ENCODE measurements at regions not wholly inside any gene's neighbourhood (a gene's known extent, or its start where the extent isn't known, plus 50 kb on each side); places are given as distances from the start of the nearest gene placed in this dataset.

- Histone ChIP-seq H2AFZ (ENCODE audit: low read length) (no peak overlapping the region), H2BK5ac (ENCODE audit: low read length) (no peak overlapping the region), H2BK12ac (ENCODE audit: low read length) (no peak overlapping the region), H2BK15ac (ENCODE audit: low read length) (no peak overlapping the region), H3K4me2 (ENCODE audit: insufficient read depth, low read length, poor library complexity, severe bottlenecking) (no peak overlapping the region), H3K9me3 (replicated peaks in 1 of 2; ENCODE audit: control insufficient read depth in 2 of 2, insufficient read depth in 1 of 2, low read depth in 1 of 2, low read length in 2 of 2) (no peaks in the 10 kb centered on the region), H3K23ac (ENCODE audit: low read depth, low read length, poor library complexity) (no peak overlapping the region), H2AK5ac (ENCODE audit: low read depth, low read length) (no peak overlapping the region), H3K4ac (ENCODE audit: low read length) (no peak overlapping the region), H4K8ac (ENCODE audit: low read depth, low read length) (no peak overlapping the region), H3K9ac (ENCODE audit: low read depth, low read length, poor library complexity) (no peak overlapping the region), H3K14ac (ENCODE audit: low read length) (no peak overlapping the region), H2BK120ac (ENCODE audit: low read depth, low read length) (no peak overlapping the region), H3K79me1 (ENCODE audit: low read depth, low read length) (no peaks in the 10 kb centered on the region), H3K4me3 (ENCODE audit: low read length in 2 of 2) (no peak overlapping the region), H4K91ac (ENCODE audit: low read depth, low read length, poor library complexity) (no peak overlapping the region), H3K36me3 (replicated peaks in 1 of 2; ENCODE audit: control insufficient read depth in 2 of 2, insufficient read depth in 2 of 2, low read length in 2 of 2) (no peaks in the 10 kb centered on the region), H3K27me3 (ENCODE audit: control insufficient read depth in 3 of 3, insufficient read depth in 3 of 3, low read depth in 1 of 3, low read length in 3 of 3) (no peaks in the 10 kb centered on the region), H3K18ac (ENCODE audit: low read length) (peak overlapping the region; percentile 71), H3K4me1 (ENCODE audit: control insufficient read depth in 2 of 2, insufficient read depth in 1 of 2, low read depth in 1 of 2, low read length in 2 of 2) (peaks cover 0 to 2% of the 10 kb centered on the region in 2 donors), H3K27ac (replicated peaks; ENCODE audit: low read length) (no peak overlapping the region)
- no CpG with 5 or more reads among the region's 6 CpGs for WGBS, 2 donors (ENCODE audit: extremely low coverage in 2 of 2, insufficient read length in 2 of 2, insufficient replicate concordance in 1 of 2)
- DNase-seq (ENCODE audit: low spot score) = no peak
These were observed 186.3 kb upstream of the USP25 start for GRCh38 chr21:15543473-15543872.

GRCh38 chr21:15549671-15550070 lies 180.1 kb upstream of the USP25 start:
- Histone ChIP-seq H3K9ac (ENCODE audit: low read depth, low read length, poor library complexity) (no peak overlapping the region), H3K79me1 (ENCODE audit: low read depth, low read length) (no peaks in the 10 kb centered on the region), H4K91ac (ENCODE audit: low read depth, low read length, poor library complexity) (no peak overlapping the region), H2AK5ac (ENCODE audit: low read depth, low read length) (no peak overlapping the region), H3K4me1 (ENCODE audit: control insufficient read depth in 2 of 2, insufficient read depth in 1 of 2, low read depth in 1 of 2, low read length in 2 of 2) (no peaks in the 10 kb centered on the region), H3K14ac (ENCODE audit: low read length) (no peak overlapping the region), H3K4ac (ENCODE audit: low read length) (no peak overlapping the region), H3K18ac (ENCODE audit: low read length) (no peak overlapping the region), H2BK15ac (ENCODE audit: low read length) (no peak overlapping the region), H2BK12ac (ENCODE audit: low read length) (no peak overlapping the region), H2BK5ac (ENCODE audit: low read length) (no peak overlapping the region), H4K8ac (ENCODE audit: low read depth, low read length) (no peak overlapping the region), H3K4me3 (ENCODE audit: low read length in 2 of 2) (no peak overlapping the region), H3K36me3 (replicated peaks in 1 of 2; ENCODE audit: control insufficient read depth in 2 of 2, insufficient read depth in 2 of 2, low read length in 2 of 2) (no peaks in the 10 kb centered on the region), H3K27me3 (ENCODE audit: control insufficient read depth in 3 of 3, insufficient read depth in 3 of 3, low read depth in 1 of 3, low read length in 3 of 3) (peaks cover 0 to 4% (median 0%) of the 10 kb centered on the region in 3 experiments), H3K4me2 (ENCODE audit: insufficient read depth, low read length, poor library complexity, severe bottlenecking) (no peak overlapping the region), H2BK120ac (ENCODE audit: low read depth, low read length) (no peak overlapping the region), H2AFZ (ENCODE audit: low read length) (no peak overlapping the region), H3K23ac (ENCODE audit: low read depth, low read length, poor library complexity) (no peak overlapping the region), H3K9me3 (replicated peaks in 1 of 2; ENCODE audit: control insufficient read depth in 2 of 2, insufficient read depth in 1 of 2, low read depth in 1 of 2, low read length in 2 of 2) (no peaks in the 10 kb centered on the region), H3K27ac (replicated peaks; ENCODE audit: low read length) (no peak overlapping the region)
- WGBS, 2 donors (ENCODE audit: extremely low coverage in 2 of 2, insufficient read length in 2 of 2, insufficient replicate concordance in 1 of 2) = no CpG with 5 or more reads among the region's 3 CpGs
- no peak for DNase-seq (ENCODE audit: low spot score)

GRCh38 chr21:15552914-15553494 lies 176.8 kb upstream of the USP25 start:
- no peak overlapping the region for H4K91ac ChIP-seq (ENCODE audit: low read depth, low read length, poor library complexity)
- no peak overlapping the region for H3K4ac ChIP-seq (ENCODE audit: low read length)
- no peaks in the 10 kb centered on the region for H3K4me1 ChIP-seq (ENCODE audit: control insufficient read depth in 2 of 2, insufficient read depth in 1 of 2, low read depth in 1 of 2, low read length in 2 of 2)
- no peak overlapping the region for H3K9ac ChIP-seq (ENCODE audit: low read depth, low read length, poor library complexity)
- no peak overlapping the region for H3K4me2 ChIP-seq (ENCODE audit: insufficient read depth, low read length, poor library complexity, severe bottlenecking)
- H3K23ac ChIP-seq (ENCODE audit: low read depth, low read length, poor library complexity) = no peak overlapping the region
- no peak overlapping the region for H2AK5ac ChIP-seq (ENCODE audit: low read depth, low read length)
- no peak overlapping the region for H2BK5ac ChIP-seq (ENCODE audit: low read length)
- peaks cover 0 to 4% (median 0%) of the 10 kb centered on the region in 3 experiments for H3K27me3 ChIP-seq (ENCODE audit: control insufficient read depth in 3 of 3, insufficient read depth in 3 of 3, low read depth in 1 of 3, low read length in 3 of 3)
- no peak overlapping the region for H3K18ac ChIP-seq (ENCODE audit: low read length)
- H4K8ac ChIP-seq (ENCODE audit: low read depth, low read length) = no peak overlapping the region
- DNase-seq (ENCODE audit: low spot score) = no peak
- no peak overlapping the region for H2BK120ac ChIP-seq (ENCODE audit: low read depth, low read length)
- no peak overlapping the region for H3K27ac ChIP-seq (replicated peaks; ENCODE audit: low read length)
- no peak overlapping the region for H2AFZ ChIP-seq (ENCODE audit: low read length)
- H3K79me1 ChIP-seq (ENCODE audit: low read depth, low read length) = no peaks in the 10 kb centered on the region
- H3K36me3 ChIP-seq (replicated peaks in 1 of 2; ENCODE audit: control insufficient read depth in 2 of 2, insufficient read depth in 2 of 2, low read length in 2 of 2) = no peaks in the 10 kb centered on the region
- no peak overlapping the region for H2BK12ac ChIP-seq (ENCODE audit: low read length)
- WGBS, 2 donors (ENCODE audit: extremely low coverage in 2 of 2, insufficient read length in 2 of 2, insufficient replicate concordance in 1 of 2) = no CpG with 5 or more reads among the region's 3 CpGs
- H3K9me3 ChIP-seq (replicated peaks in 1 of 2; ENCODE audit: control insufficient read depth in 2 of 2, insufficient read depth in 1 of 2, low read depth in 1 of 2, low read length in 2 of 2) = no peaks in the 10 kb centered on the region
- no peak overlapping the region for H2BK15ac ChIP-seq (ENCODE audit: low read length)
- H3K14ac ChIP-seq (ENCODE audit: low read length) = no peak overlapping the region
- H3K4me3 ChIP-seq (ENCODE audit: low read length in 2 of 2) = no peak overlapping the region

GRCh38 chr21:15557925-15558324 lies 171.9 kb upstream of the USP25 start:
- Histone ChIP-seq H2BK120ac (ENCODE audit: low read depth, low read length) (no peak overlapping the region), H2BK5ac (ENCODE audit: low read length) (no peak overlapping the region), H3K27ac (replicated peaks; ENCODE audit: low read length) (no peak overlapping the region), H3K79me1 (ENCODE audit: low read depth, low read length) (no peaks in the 10 kb centered on the region), H3K18ac (ENCODE audit: low read length) (no peak overlapping the region), H3K27me3 (ENCODE audit: control insufficient read depth in 3 of 3, insufficient read depth in 3 of 3, low read depth in 1 of 3, low read length in 3 of 3) (no peaks in the 10 kb centered on the region), H4K8ac (ENCODE audit: low read depth, low read length) (no peak overlapping the region), H3K4me1 (ENCODE audit: control insufficient read depth in 2 of 2, insufficient read depth in 1 of 2, low read depth in 1 of 2, low read length in 2 of 2) (no peaks in the 10 kb centered on the region), H3K4ac (ENCODE audit: low read length) (no peak overlapping the region), H3K9ac (ENCODE audit: low read depth, low read length, poor library complexity) (no peak overlapping the region), H3K4me3 (ENCODE audit: low read length in 2 of 2) (no peak overlapping the region), H2BK15ac (ENCODE audit: low read length) (no peak overlapping the region), H2AK5ac (ENCODE audit: low read depth, low read length) (no peak overlapping the region), H3K9me3 (replicated peaks in 1 of 2; ENCODE audit: control insufficient read depth in 2 of 2, insufficient read depth in 1 of 2, low read depth in 1 of 2, low read length in 2 of 2) (no peaks in the 10 kb centered on the region), H3K14ac (ENCODE audit: low read length) (no peak overlapping the region), H3K23ac (ENCODE audit: low read depth, low read length, poor library complexity) (no peak overlapping the region), H2BK12ac (ENCODE audit: low read length) (no peak overlapping the region), H2AFZ (ENCODE audit: low read length) (no peak overlapping the region), H4K91ac (ENCODE audit: low read depth, low read length, poor library complexity) (no peak overlapping the region), H3K4me2 (ENCODE audit: insufficient read depth, low read length, poor library complexity, severe bottlenecking) (no peak overlapping the region), H3K36me3 (replicated peaks in 1 of 2; ENCODE audit: control insufficient read depth in 2 of 2, insufficient read depth in 2 of 2, low read length in 2 of 2) (no peaks in the 10 kb centered on the region)
- no CpG with 5 or more reads among the region's 4 CpGs for WGBS, 2 donors (ENCODE audit: extremely low coverage in 2 of 2, insufficient read length in 2 of 2, insufficient replicate concordance in 1 of 2)
- no peak for DNase-seq (ENCODE audit: low spot score)
